AG04449 (cell line): ENCODE measurements at regions not wholly inside any gene's neighbourhood (a gene's known extent, or its start where the extent isn't known, plus 50 kb on each side); places are given as distances from the start of the nearest gene placed in this dataset.

Experiments
- CTCF ChIA-PET: fragments of 350-600 bp; formaldehyde crosslinking; extraction: SDS; loops from one replicate; lab custom pipeline; 2021; ENCODE audit warnings: antibody characterized with exemption; lab: Yijun Ruan, JAX
- POLR2A ChIA-PET: fragments of 400-600, 350-600 bp; formaldehyde crosslinking; extraction: SDS; loops from one replicate; lab custom pipeline; 2020; ENCODE audit warnings: antibody characterized with exemption, inconsistent platforms; lab: Yijun Ruan, JAX
- DNase-seq: peaks from one replicate; pipeline ENCODE4 v3.0.0-alpha.2; 2010; ENCODE audit warnings: low read depth, low spot score
- H3K4me3 ChIP-seq: 2 replicates; pipeline ENCODE4 v1.5.1; 2011; ENCODE audit warnings: low read depth, mild to moderate bottlenecking, control low read depth, low read length
- CTCF ChIP-seq: IDR thresholded peaks from one replicate; pipeline ENCODE4 v1.5.1; 2011; ENCODE audit warnings: mild to moderate bottlenecking, moderate library complexity, low read length, control low read depth, inconsistent platforms; ENCODE audit not compliant: insufficient read depth; ENCODE audit errors: missing control alignments

GRCh38 chr16:26649381-26650045 lies 417.2 kb upstream of the C16orf82 start:
- no peak overlapping the region for H3K4me3 ChIP-seq
- ChIA-PET CTCF (no interaction called here), POLR2A (no interaction called here)
- no peak for TF ChIP-seq CTCF
- DNase-seq = no peak

GRCh38 chr16:26651464-26651863 lies 415.3 kb upstream of the C16orf82 start:
- TF ChIP-seq CTCF = no peak
- ChIA-PET CTCF (no interaction called here), POLR2A (no interaction called here)
- DNase-seq = no peak
- no peak overlapping the region for H3K4me3 ChIP-seq

- CTCF ChIA-PET = no interaction called here
- POLR2A ChIA-PET = no interaction called here
- no peak overlapping the region for H3K4me3 ChIP-seq
- DNase-seq = no peak
- no peak for TF ChIP-seq CTCF
These were observed 414.8 kb upstream of the C16orf82 start for GRCh38 chr16:26651884-26652283.

GRCh38 chr16:26658486-26658885 lies 408.2 kb upstream of the C16orf82 start:
- no peak for DNase-seq
- no peak for TF ChIP-seq CTCF
- ChIA-PET POLR2A (no interaction called here), CTCF (no interaction called here)
- no peak overlapping the region for H3K4me3 ChIP-seq

- no peak for TF ChIP-seq CTCF
- POLR2A ChIA-PET = no interaction called here
- no peak overlapping the region for H3K4me3 ChIP-seq
- no peak for DNase-seq
- CTCF ChIA-PET = no interaction called here
These were observed 407.8 kb upstream of the C16orf82 start for GRCh38 chr16:26658915-26659314.

GRCh38 chr16:26664086-26664485 lies 402.6 kb upstream of the C16orf82 start:
- no peak for TF ChIP-seq CTCF
- CTCF ChIA-PET = no interaction called here
- DNase-seq = no peak
- H3K4me3 ChIP-seq = no peak overlapping the region
- POLR2A ChIA-PET = no interaction called here
